ENCODE measurements at regions not wholly inside any gene's neighbourhood (a gene's known extent, or its start where the extent isn't known, plus 50 kb on each side); places are given as distances from the start of the nearest gene placed in this dataset.

GRCh38 chr12:116404913-116405611 lies 127.6 kb upstream of the MED13L start:
- H3K9me3 ChIP-seq (ENCODE audit: control insufficient read depth in 4 of 4, insufficient read depth in 3 of 4, low read length in 3 of 4) = no peaks in the 10 kb centered on the region
- peak in 2 of 3 donors; percentile 47 to 64 for DNase-seq
- 60 to 66% methylated on average over 6 of the region's 6 CpGs for WGBS, 2 donors
- no peaks in the 10 kb centered on the region for H3K27me3 ChIP-seq (ENCODE audit: control insufficient read depth in 3 of 3, insufficient read depth in 3 of 3, low read length in 2 of 3)
- no peak for ATAC-seq (ENCODE audit: insufficient read depth, low FRiP score)
- no peak overlapping the region for H3K9ac ChIP-seq (ENCODE audit: insufficient read depth in 1 of 2, low read length in 2 of 2)
- no peak overlapping the region for H3K4me3 ChIP-seq
- no peaks in the 10 kb centered on the region for H3K36me3 ChIP-seq (ENCODE audit: control insufficient read depth in 4 of 4, insufficient read depth in 4 of 4, low read length in 4 of 4)
- no peak for TF ChIP-seq CTCF (IDR thresholded peaks at IDR 0.05; ENCODE audit: control extremely low read depth, extremely low read depth)
- no peak overlapping the region for H3K27ac ChIP-seq (ENCODE audit: low read depth in 1 of 2, low read length in 1 of 2)
- H3K4me1 ChIP-seq (ENCODE audit: control insufficient read depth in 5 of 5, insufficient read depth in 5 of 5, low read length in 5 of 5) = peaks cover 0 to 12% (median 4%) of the 10 kb centered on the region in 5 donors

GRCh38 chr12:116406529-116406928 lies 129.0 kb upstream of the MED13L start:
- H3K36me3 ChIP-seq (ENCODE audit: control insufficient read depth in 4 of 4, insufficient read depth in 4 of 4, low read length in 4 of 4) = no peaks in the 10 kb centered on the region
- peaks cover 0 to 12% (median 5%) of the 10 kb centered on the region in 5 donors for H3K4me1 ChIP-seq (ENCODE audit: control insufficient read depth in 5 of 5, insufficient read depth in 5 of 5, low read length in 5 of 5)
- no peaks in the 10 kb centered on the region for H3K27me3 ChIP-seq (ENCODE audit: control insufficient read depth in 3 of 3, insufficient read depth in 3 of 3, low read length in 2 of 3)
- peak overlapping the region in 1 of 2 donors; percentile 18 for H3K27ac ChIP-seq (ENCODE audit: low read depth in 1 of 2, low read length in 1 of 2)
- no peak overlapping the region for H3K9ac ChIP-seq (ENCODE audit: insufficient read depth in 1 of 2, low read length in 2 of 2)
- DNase-seq (peak; percentile 83 to 93 (median 85)), ATAC-seq (ENCODE audit: insufficient read depth, low FRiP score) (peak; percentile 45)
- 29 to 52% methylated on average over 3 of the region's 3 CpGs for WGBS, 2 donors
- no peaks in the 10 kb centered on the region for H3K9me3 ChIP-seq (ENCODE audit: control insufficient read depth in 4 of 4, insufficient read depth in 3 of 4, low read length in 3 of 4)
- TF ChIP-seq CTCF (IDR thresholded peaks at IDR 0.05; ENCODE audit: control extremely low read depth, extremely low read depth) = no peak
- no peak overlapping the region for H3K4me3 ChIP-seq

GRCh38 chr12:116408489-116409250 lies 131.2 kb upstream of the MED13L start:
- 88 to 93% methylated on average over 13 of the region's 13 CpGs for WGBS, 2 donors
- DNase-seq (no peak), ATAC-seq (ENCODE audit: insufficient read depth, low FRiP score) (no peak)
- Histone ChIP-seq H3K4me3 (no peak overlapping the region), H3K9me3 (ENCODE audit: control insufficient read depth in 4 of 4, insufficient read depth in 3 of 4, low read length in 3 of 4) (no peaks in the 10 kb centered on the region), H3K36me3 (ENCODE audit: control insufficient read depth in 4 of 4, insufficient read depth in 4 of 4, low read length in 4 of 4) (no peaks in the 10 kb centered on the region), H3K27ac (ENCODE audit: low read depth in 1 of 2, low read length in 1 of 2) (no peak overlapping the region), H3K9ac (ENCODE audit: insufficient read depth in 1 of 2, low read length in 2 of 2) (no peak overlapping the region), H3K27me3 (ENCODE audit: control insufficient read depth in 3 of 3, insufficient read depth in 3 of 3, low read length in 2 of 3) (no peaks in the 10 kb centered on the region), H3K4me1 (ENCODE audit: control insufficient read depth in 5 of 5, insufficient read depth in 5 of 5, low read length in 5 of 5) (peaks cover 0 to 12% (median 5%) of the 10 kb centered on the region in 5 donors)
- no peak for TF ChIP-seq CTCF (IDR thresholded peaks at IDR 0.05; ENCODE audit: control extremely low read depth, extremely low read depth)

Data from lung (tissue), 11 donors.